ENCODE measurements at regions not wholly inside any gene's neighbourhood (a gene's known extent, or its start where the extent isn't known, plus 50 kb on each side); places are given as distances from the start of the nearest gene placed in this dataset.
"Not testable (repeated sequence)": the region's sequence is repeated elsewhere in the genome, so short reads cannot be mapped to it uniquely, and the experiment has no call there.

- H3K27ac ChIP-seq, result no peak overlapping the region
- no peak overlapping the region for H3K4me3 ChIP-seq
- 86 to 96% methylated on average over 2 of the region's 2 CpGs for WGBS, 2 donors
- no peaks in the 10 kb centered on the region for H3K27me3 ChIP-seq
- intact Hi-C loops (cut with DNase I), result no loop called here
- no peaks in the 10 kb centered on the region for H3K4me1 ChIP-seq
- H3K9me3 ChIP-seq, result peaks cover 0 to 12% (median 0%) of the 10 kb centered on the region in 4 donors
- DNase-seq, result no peak
- TF ChIP-seq POLR2A (IDR thresholded peaks at IDR 0.05) (no peak), EP300 (IDR thresholded peaks at IDR 0.05) (no peak), CTCF (IDR thresholded peaks at IDR 0.05) (no peak), POLR2AphosphoS5 (IDR thresholded peaks at IDR 0.05) (no peak)
- H3K36me3 ChIP-seq, result no peaks in the 10 kb centered on the region
Measured at GRCh38 chr10:8171008-8171407, 116.5 kb downstream of the GATA3 start.

GRCh38 chr10:8172604-8173003, 118.1 kb downstream of the GATA3 start:
- Histone ChIP-seq H3K27ac (no peak overlapping the region), H3K9me3 (peaks cover 0 to 12% (median 0%) of the 10 kb centered on the region in 4 donors), H3K36me3 (no peaks in the 10 kb centered on the region), H3K27me3 (no peaks in the 10 kb centered on the region), H3K4me1 (no peaks in the 10 kb centered on the region), H3K4me3 (no peak overlapping the region)
- DNase-seq, result no peak
- intact Hi-C loops (cut with DNase I), result no loop called here
- no peak for TF ChIP-seq CTCF (IDR thresholded peaks at IDR 0.05)
- 80 to 95% methylated on average over 7 of the region's 7 CpGs for WGBS, 2 donors

GRCh38 chr10:8173243-8173865, 118.9 kb downstream of the GATA3 start:
- no peak overlapping the region for H3K27ac ChIP-seq
- TF ChIP-seq CTCF (IDR thresholded peaks at IDR 0.05) (no peak), POLR2A (IDR thresholded peaks at IDR 0.05) (no peak), EP300 (IDR thresholded peaks at IDR 0.05) (no peak), POLR2AphosphoS5 (IDR thresholded peaks at IDR 0.05) (no peak)
- no peaks in the 10 kb centered on the region for H3K27me3 ChIP-seq
- 36 to 79% methylated on average over 4 of the region's 4 CpGs for WGBS, 2 donors
- H3K36me3 ChIP-seq, result no peaks in the 10 kb centered on the region
- H3K4me3 ChIP-seq, result no peak overlapping the region
- peaks cover 0 to 12% (median 0%) of the 10 kb centered on the region in 4 donors for H3K9me3 ChIP-seq
- no peak for DNase-seq
- intact Hi-C loops (cut with DNase I), result no loop called here
- no peaks in the 10 kb centered on the region for H3K4me1 ChIP-seq

- peaks cover 0 to 8% (median 0%) of the 10 kb centered on the region in 4 donors for H3K9me3 ChIP-seq
- H3K27ac ChIP-seq, result no peak overlapping the region
- intact Hi-C loops (cut with DNase I), result no loop called here
- no peaks in the 10 kb centered on the region for H3K4me1 ChIP-seq
- no peak overlapping the region for H3K4me3 ChIP-seq
- no peaks in the 10 kb centered on the region for H3K36me3 ChIP-seq
- 42 to 72% methylated on average over 3 of the region's 3 CpGs for WGBS, 2 donors
- TF ChIP-seq POLR2A (IDR thresholded peaks at IDR 0.05), result no peak
- no peak for TF ChIP-seq CTCF (IDR thresholded peaks at IDR 0.05)
- no peak for TF ChIP-seq EP300 (IDR thresholded peaks at IDR 0.05)
- TF ChIP-seq POLR2AphosphoS5 (IDR thresholded peaks at IDR 0.05), result no peak
- no peaks in the 10 kb centered on the region for H3K27me3 ChIP-seq
- no peak for DNase-seq
Measured at GRCh38 chr10:8173866-8174243, 119.4 kb downstream of the GATA3 start.

GRCh38 chr10:8174762-8175161, 120.3 kb downstream of the GATA3 start:
- Histone ChIP-seq H3K4me3 (no peak overlapping the region), H3K36me3 (no peaks in the 10 kb centered on the region)
- 70 to 73% methylated on average over 8 of the region's 8 CpGs for WGBS, 2 donors

GRCh38 chr10:8177526-8177925, 123.0 kb downstream of the GATA3 start:
- DNase-seq; H3K4me3 ChIP-seq; H3K36me3 ChIP-seq; H3K27ac ChIP-seq; H3K9me3 ChIP-seq; H3K27me3 ChIP-seq; intact Hi-C loops (cut with DNase I); H3K4me1 ChIP-seq: not testable (repeated sequence)
- WGBS, 2 donors, result 88 to 95% methylated on average over 3 of the region's 3 CpGs

More at GRCh38 chr10:8174762-8175161, 120.3 kb downstream of the GATA3 start:
- Histone ChIP-seq H3K27ac (no peak overlapping the region), H3K4me1 (no peaks in the 10 kb centered on the region), H3K27me3 (no peaks in the 10 kb centered on the region), H3K9me3 (peaks cover 0 to 1% (median 0%) of the 10 kb centered on the region in 4 donors)
- TF ChIP-seq POLR2A (IDR thresholded peaks at IDR 0.05) (no peak), CTCF (IDR thresholded peaks at IDR 0.05) (no peak), EP300 (IDR thresholded peaks at IDR 0.05) (no peak), POLR2AphosphoS5 (IDR thresholded peaks at IDR 0.05) (no peak)
- DNase-seq, result no peak
- intact Hi-C loops (cut with DNase I), result no loop called here

GRCh38 chr10:8179773-8180172, 125.3 kb downstream of the GATA3 start:
- H3K9me3 ChIP-seq; H3K4me1 ChIP-seq; H3K4me3 ChIP-seq; H3K36me3 ChIP-seq; DNase-seq; intact Hi-C loops (cut with DNase I); H3K27ac ChIP-seq; H3K27me3 ChIP-seq: not testable (repeated sequence)
- 77 to 92% methylated on average over 1 of the region's 1 CpG for WGBS, 2 donors
